ENCODE measurements at regions not wholly inside any gene's neighbourhood (a gene's known extent, or its start where the extent isn't known, plus 50 kb on each side); places are given as distances from the start of the nearest gene placed in this dataset.
"Not testable (repeated sequence)": the region's sequence is repeated elsewhere in the genome, so short reads cannot be mapped to it uniquely, and the experiment has no call there.

- DNase-seq (ENCODE audit: low spot score): no peak
Measured at GRCh38 chr14:25861406-25861805, 736.4 kb downstream of the NOVA1 start.

- no peak for DNase-seq (ENCODE audit: low spot score)
Measured at GRCh38 chr14:25848601-25849000, 749.2 kb downstream of the NOVA1 start.

GRCh38 chr14:25846246-25846645 is 751.6 kb downstream of the NOVA1 start:
- no peak for DNase-seq (ENCODE audit: low spot score)

GRCh38 chr14:25843481-25844470 is 754.1 kb downstream of the NOVA1 start:
- DNase-seq (ENCODE audit: low spot score): no peak

- DNase-seq (ENCODE audit: low spot score): no peak
Measured at GRCh38 chr14:25841226-25841625, 756.6 kb downstream of the NOVA1 start.

- DNase-seq (ENCODE audit: low spot score): no peak
Measured at GRCh38 chr14:25837551-25837965, 760.3 kb downstream of the NOVA1 start.

- DNase-seq (ENCODE audit: low spot score): no peak
Measured at GRCh38 chr14:25836636-25837035, 761.2 kb downstream of the NOVA1 start.

GRCh38 chr14:25833341-25834126 is 764.3 kb downstream of the NOVA1 start:
- no peak for DNase-seq (ENCODE audit: low spot score)

GRCh38 chr14:25832585-25832984 is 765.2 kb downstream of the NOVA1 start:
- no peak for DNase-seq (ENCODE audit: low spot score)

GRCh38 chr14:25828562-25828961 is 769.3 kb downstream of the NOVA1 start:
- DNase-seq (ENCODE audit: low spot score): no peak

GRCh38 chr14:25826105-25826504 is 771.7 kb downstream of the NOVA1 start:
- no peak for DNase-seq (ENCODE audit: low spot score)

GRCh38 chr14:25820368-25820767 is 770.4 kb upstream of the STXBP6 start:
- no peak for DNase-seq (ENCODE audit: low spot score)

- not testable (repeated sequence) for DNase-seq (ENCODE audit: low spot score)
Measured at GRCh38 chr14:25814622-25815021, 764.7 kb upstream of the STXBP6 start.

- no peak for DNase-seq (ENCODE audit: low spot score)
Measured at GRCh38 chr14:25803386-25804018, 753.6 kb upstream of the STXBP6 start.

- DNase-seq (ENCODE audit: low spot score): no peak
Measured at GRCh38 chr14:25800841-25801240, 750.9 kb upstream of the STXBP6 start.

GRCh38 chr14:25788252-25788651 is 738.3 kb upstream of the STXBP6 start:
- no peak for DNase-seq (ENCODE audit: low spot score)

GRCh38 chr14:25765909-25766308 is 716.0 kb upstream of the STXBP6 start:
- DNase-seq (ENCODE audit: low spot score): no peak

- no peak for DNase-seq (ENCODE audit: low spot score)
Measured at GRCh38 chr14:25759920-25760655, 710.1 kb upstream of the STXBP6 start.

- DNase-seq (ENCODE audit: low spot score): no peak
Measured at GRCh38 chr14:25759256-25759655, 709.3 kb upstream of the STXBP6 start.

- no peak for DNase-seq (ENCODE audit: low spot score)
Measured at GRCh38 chr14:25757364-25757763, 707.4 kb upstream of the STXBP6 start.

- no peak for DNase-seq (ENCODE audit: low spot score)
Measured at GRCh38 chr14:25756876-25757275, 706.9 kb upstream of the STXBP6 start.

GRCh38 chr14:25753130-25753529 is 703.2 kb upstream of the STXBP6 start:
- DNase-seq (ENCODE audit: low spot score): no peak

Measured in AG20443 (cell line).